COLO668 (cell line): ENCODE measurements at regions not wholly inside any gene's neighbourhood (a gene's known extent, or its start where the extent isn't known, plus 50 kb on each side); places are given as distances from the start of the nearest gene placed in this dataset.

Source experiments
- DNase-seq: peaks from one replicate; lab custom pipeline; 2025; ENCODE audit not compliant: unreplicated experiment; lab: John Stamatoyannopoulos, UW

GRCh38 chr2:14543284-14543683, 89.2 kb upstream of the LRATD1 start:
- DNase-seq, result peak; percentile 31

- DNase-seq, result no peak
Measured at GRCh38 chr2:14544247-14544646, 88.3 kb upstream of the LRATD1 start.

- no peak for DNase-seq
Measured at GRCh38 chr2:14547830-14548229, 84.7 kb upstream of the LRATD1 start.

- no peak for DNase-seq
Measured at GRCh38 chr2:14550658-14551057, 81.9 kb upstream of the LRATD1 start.

- DNase-seq, result no peak
Measured at GRCh38 chr2:14551069-14551468, 81.4 kb upstream of the LRATD1 start.

GRCh38 chr2:14552286-14552685, 80.2 kb upstream of the LRATD1 start:
- DNase-seq, result no peak

- DNase-seq, result no peak
Measured at GRCh38 chr2:14552818-14553217, 79.7 kb upstream of the LRATD1 start.

- no peak for DNase-seq
Measured at GRCh38 chr2:14554849-14555545, 77.5 kb upstream of the LRATD1 start.

- no peak for DNase-seq
Measured at GRCh38 chr2:14557111-14557510, 75.4 kb upstream of the LRATD1 start.

- no peak for DNase-seq
Measured at GRCh38 chr2:14557916-14558315, 74.6 kb upstream of the LRATD1 start.

- DNase-seq, result no peak
Measured at GRCh38 chr2:14558335-14558919, 74.1 kb upstream of the LRATD1 start.

- DNase-seq, result no peak
Measured at GRCh38 chr2:14560716-14561115, 71.8 kb upstream of the LRATD1 start.

GRCh38 chr2:14563324-14563723, 69.2 kb upstream of the LRATD1 start:
- no peak for DNase-seq

GRCh38 chr2:14565666-14566065, 66.9 kb upstream of the LRATD1 start:
- no peak for DNase-seq

GRCh38 chr2:14567561-14567960, 65.0 kb upstream of the LRATD1 start:
- no peak for DNase-seq

- no peak for DNase-seq
Measured at GRCh38 chr2:14569294-14569693, 63.2 kb upstream of the LRATD1 start.

- DNase-seq, result no peak
Measured at GRCh38 chr2:14572633-14573032, 59.9 kb upstream of the LRATD1 start.

- no peak for DNase-seq
Measured at GRCh38 chr2:14577843-14578242, 54.7 kb upstream of the LRATD1 start.
